Rectal smooth muscle tissue (tissue), 1 donor: ENCODE measurements at regions not wholly inside any gene's neighbourhood (a gene's known extent, or its start where the extent isn't known, plus 50 kb on each side); places are given as distances from the start of the nearest gene placed in this dataset.
A peak's percentile ranks its signal among the peaks of the same experiment; 100 is the strongest.

Experiments
- H3K27ac ChIP-seq: one replicate; pipeline ENCODE4 v1.7.0; 2013; ENCODE audit warnings: low read depth, low read length, inconsistent platforms
- H3K27me3 ChIP-seq: one replicate; pipeline ENCODE4 v1.7.0; 2013; ENCODE audit warnings: low read length; ENCODE audit not compliant: control insufficient read depth, insufficient read depth
- H3K36me3 ChIP-seq: one replicate; pipeline ENCODE4 v1.7.0; 2013; ENCODE audit warnings: low read length; ENCODE audit not compliant: control insufficient read depth, insufficient read depth
- H3K4me1 ChIP-seq: one replicate; pipeline ENCODE4 v1.7.0; 2013; ENCODE audit warnings: low read length; ENCODE audit not compliant: control insufficient read depth, insufficient read depth
- H3K4me3 ChIP-seq: one replicate; pipeline ENCODE4 v1.7.0; 2013; ENCODE audit warnings: low read length
- H3K9ac ChIP-seq: one replicate; pipeline ENCODE4 v1.7.0; 2013; ENCODE audit warnings: low read length

DNA sequence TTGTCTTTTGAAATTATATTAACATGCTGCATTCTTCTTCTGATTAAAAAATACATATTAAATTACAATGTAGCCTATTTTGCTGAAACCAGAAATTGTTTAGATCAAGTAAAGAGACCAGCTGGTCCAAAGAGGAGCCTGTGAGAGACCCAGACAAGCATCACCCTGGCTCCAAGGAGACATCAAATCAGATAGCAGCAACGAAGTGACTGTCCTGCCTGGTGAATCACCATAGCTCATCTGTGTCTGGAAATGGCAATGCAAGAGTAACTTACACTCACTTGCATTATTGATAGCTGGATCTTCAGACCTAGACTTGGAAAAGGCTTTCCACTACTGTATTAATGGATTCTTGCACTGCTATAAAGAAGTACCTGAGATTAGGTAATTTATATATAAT, 169.1 kb downstream of the KCTD12 start:
- no peak overlapping the region for H3K27ac ChIP-seq
- H3K9ac ChIP-seq: no peak overlapping the region
- H3K4me3 ChIP-seq: no peak overlapping the region
- no peaks in the 10 kb centered on the region for H3K36me3 ChIP-seq
- H3K27me3 ChIP-seq: no peaks in the 10 kb centered on the region
- no peaks in the 10 kb centered on the region for H3K4me1 ChIP-seq

DNA sequence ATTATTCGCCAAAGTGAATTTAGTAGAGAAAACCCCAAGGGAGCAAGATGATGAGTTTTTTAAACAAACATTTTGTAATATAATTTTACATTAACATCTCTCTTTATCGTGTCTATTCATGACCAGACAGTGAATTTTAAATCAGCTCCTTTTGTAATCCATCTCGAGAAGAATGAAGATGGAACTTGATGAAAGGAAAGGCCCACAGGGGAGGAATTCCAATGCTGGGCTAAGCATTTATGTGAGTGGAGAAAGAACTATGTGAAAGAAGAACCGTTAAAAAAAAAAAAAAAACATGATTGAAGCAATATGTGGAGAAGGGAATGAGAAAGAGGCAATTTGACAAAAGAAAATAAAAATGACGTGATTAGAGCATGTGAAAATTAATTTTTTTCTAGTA, 170.6 kb downstream of the KCTD12 start:
- Histone ChIP-seq H3K4me1 (peaks cover 11% of the 10 kb centered on the region), H3K4me3 (no peak overlapping the region), H3K9ac (no peak overlapping the region), H3K27ac (no peak overlapping the region), H3K36me3 (no peaks in the 10 kb centered on the region), H3K27me3 (no peaks in the 10 kb centered on the region)

DNA sequence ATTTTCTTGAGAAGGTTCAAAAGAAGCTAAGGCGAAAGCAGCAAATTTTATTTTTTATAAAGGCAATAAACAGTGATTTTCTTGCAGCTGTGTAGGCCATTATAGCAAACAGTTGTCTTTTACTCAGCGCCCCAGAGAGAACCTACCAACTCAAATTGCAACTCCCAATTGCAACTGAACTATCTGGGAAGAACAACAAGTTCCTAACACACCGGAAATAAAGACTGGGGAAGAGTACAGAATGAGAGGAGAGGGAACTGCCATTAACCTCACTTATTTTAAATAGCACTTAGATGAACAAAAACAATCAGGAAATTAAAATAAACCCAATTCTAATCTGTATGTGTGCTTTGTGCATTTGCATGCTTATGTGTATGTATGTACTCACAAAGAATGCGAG, 171.1 kb downstream of the KCTD12 start:
- Histone ChIP-seq H3K36me3 (no peaks in the 10 kb centered on the region), H3K4me3 (no peak overlapping the region), H3K4me1 (peaks cover 11% of the 10 kb centered on the region), H3K27me3 (no peaks in the 10 kb centered on the region), H3K9ac (no peak overlapping the region), H3K27ac (no peak overlapping the region)

DNA sequence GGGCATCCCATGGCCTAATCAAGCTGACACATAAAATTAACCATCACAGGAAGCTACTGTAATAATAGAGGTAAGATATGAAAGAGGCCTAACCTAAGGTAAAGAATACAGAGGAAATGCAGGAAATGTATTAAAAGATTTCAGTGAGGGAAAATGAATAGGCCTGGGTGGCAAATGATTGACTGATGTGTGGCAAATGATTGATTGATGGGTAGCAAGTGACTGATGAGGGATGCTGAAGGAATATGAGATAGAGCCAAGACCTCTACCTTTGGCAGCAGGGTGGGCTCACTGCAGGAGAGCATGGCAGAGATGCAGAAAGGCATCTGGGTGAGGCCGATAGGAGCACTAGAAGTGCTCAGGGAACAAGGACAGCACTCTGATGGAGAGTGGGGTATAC, 172.9 kb downstream of the KCTD12 start:
- no peak overlapping the region for H3K9ac ChIP-seq
- H3K4me1 ChIP-seq: peaks cover 17% of the 10 kb centered on the region
- no peak overlapping the region for H3K27ac ChIP-seq
- no peak overlapping the region for H3K4me3 ChIP-seq
- H3K27me3 ChIP-seq: no peaks in the 10 kb centered on the region
- H3K36me3 ChIP-seq: no peaks in the 10 kb centered on the region

DNA sequence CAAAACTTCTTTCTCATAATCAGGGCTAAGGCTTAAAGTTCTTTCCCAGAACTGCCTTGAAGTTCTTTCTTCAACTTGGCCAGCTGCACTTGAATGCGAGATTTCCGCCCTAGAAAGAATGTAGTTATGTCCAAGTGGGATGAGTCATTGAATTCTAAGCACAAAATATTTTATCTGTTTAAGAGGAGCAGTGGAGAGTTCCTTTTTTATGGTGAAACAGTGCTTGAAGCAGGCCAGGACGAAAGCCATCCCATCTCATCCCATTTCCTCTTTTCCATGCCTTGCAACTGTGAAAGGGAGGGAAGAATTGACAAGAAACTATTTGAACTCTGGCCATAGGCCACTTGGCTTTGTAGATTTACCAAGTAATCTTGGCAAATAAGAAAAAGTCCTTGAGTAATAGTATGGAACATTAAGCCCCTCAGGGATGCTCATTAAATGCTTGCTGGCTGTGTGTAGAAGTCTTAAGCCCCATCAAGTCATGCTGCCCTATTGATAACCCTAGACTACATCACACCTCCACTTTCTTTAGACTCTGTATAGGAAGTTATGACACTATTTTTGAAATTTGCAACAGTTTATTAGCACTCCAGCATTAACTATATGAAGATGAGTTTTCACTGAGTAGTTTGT, 174.5 kb downstream of the KCTD12 start:
- Histone ChIP-seq H3K9ac (no peak overlapping the region), H3K27ac (peak overlapping the region; percentile 30), H3K4me1 (peaks cover 17% of the 10 kb centered on the region), H3K36me3 (no peaks in the 10 kb centered on the region), H3K27me3 (no peaks in the 10 kb centered on the region), H3K4me3 (no peak overlapping the region)

DNA sequence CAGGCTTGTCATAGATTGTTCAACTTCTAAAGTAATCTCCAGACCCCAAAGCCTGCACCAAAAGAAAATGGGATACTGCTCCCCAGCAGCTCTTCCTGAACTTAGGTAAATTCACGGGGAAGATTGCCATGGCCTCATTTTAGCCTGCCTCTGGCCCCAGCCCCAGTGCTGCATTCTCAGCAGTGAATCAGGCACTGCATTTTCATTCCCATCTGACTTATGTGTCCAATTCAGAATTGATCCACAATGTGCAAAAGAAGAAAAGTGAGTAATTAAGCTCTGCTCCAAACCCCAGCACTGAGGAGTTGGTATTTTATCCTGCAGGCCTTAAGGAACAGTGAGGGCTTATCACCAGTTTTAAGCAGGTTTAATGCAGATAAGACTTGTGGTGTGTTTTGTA, 176.4 kb downstream of the KCTD12 start:
- Histone ChIP-seq H3K4me1 (peaks cover 17% of the 10 kb centered on the region), H3K9ac (no peak overlapping the region), H3K27ac (no peak overlapping the region), H3K36me3 (no peaks in the 10 kb centered on the region), H3K27me3 (no peaks in the 10 kb centered on the region), H3K4me3 (no peak overlapping the region)

DNA sequence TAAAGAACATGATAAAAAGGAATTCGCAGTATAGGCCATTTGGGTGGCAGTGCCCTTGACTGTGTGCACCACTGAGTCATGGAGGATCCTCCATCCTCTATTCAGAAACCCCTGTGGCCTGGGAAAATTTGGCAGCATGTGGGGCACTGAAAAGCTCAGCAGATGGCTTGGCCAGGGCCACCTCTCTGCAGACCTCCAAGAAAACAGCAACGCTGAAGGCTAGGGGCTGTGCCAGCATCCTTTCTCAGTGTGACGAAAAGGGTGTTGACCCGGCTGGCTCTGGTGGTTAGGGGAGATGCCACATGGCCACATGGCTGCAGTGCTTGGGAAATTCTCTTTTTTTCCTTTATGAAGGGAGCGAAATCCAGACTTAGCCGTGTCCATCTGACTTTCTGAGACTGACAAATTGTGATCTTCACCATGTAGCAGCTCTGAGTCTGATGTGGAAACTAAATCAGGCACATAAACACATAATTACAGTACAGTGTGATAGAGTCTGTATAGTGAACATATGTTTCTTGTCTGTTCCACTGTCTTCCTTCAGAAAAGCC, 178.0 kb downstream of the KCTD12 start:
- no peak overlapping the region for H3K9ac ChIP-seq

DNA sequence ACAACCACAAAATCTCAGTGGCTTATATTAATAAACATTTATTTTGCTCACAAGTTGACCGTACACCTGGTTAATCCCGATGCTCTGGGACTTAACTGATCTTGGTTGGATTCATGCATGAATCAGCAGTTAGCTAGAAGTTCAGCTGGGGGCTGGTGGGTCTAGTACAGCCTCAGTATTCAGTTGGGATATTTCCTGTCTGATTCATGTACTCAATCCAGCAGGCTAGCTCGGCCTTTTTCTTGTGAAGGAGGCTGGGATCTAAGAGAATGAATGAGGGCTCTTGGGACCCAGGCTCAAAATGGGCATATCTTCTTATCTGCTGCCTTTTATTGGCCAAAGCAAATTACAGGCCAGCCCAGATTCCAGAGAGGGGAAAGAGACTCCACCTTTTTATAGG, 178.8 kb downstream of the KCTD12 start:
- Histone ChIP-seq H3K4me1 (peaks cover 17% of the 10 kb centered on the region), H3K36me3 (no peaks in the 10 kb centered on the region), H3K9ac (no peak overlapping the region), H3K4me3 (no peak overlapping the region), H3K27ac (no peak overlapping the region), H3K27me3 (no peaks in the 10 kb centered on the region)

More for the DNA sequence above, 178.0 kb downstream of the KCTD12 start:
- Histone ChIP-seq H3K4me3 (no peak overlapping the region), H3K27ac (no peak overlapping the region), H3K36me3 (no peaks in the 10 kb centered on the region), H3K27me3 (no peaks in the 10 kb centered on the region), H3K4me1 (peaks cover 17% of the 10 kb centered on the region)

DNA sequence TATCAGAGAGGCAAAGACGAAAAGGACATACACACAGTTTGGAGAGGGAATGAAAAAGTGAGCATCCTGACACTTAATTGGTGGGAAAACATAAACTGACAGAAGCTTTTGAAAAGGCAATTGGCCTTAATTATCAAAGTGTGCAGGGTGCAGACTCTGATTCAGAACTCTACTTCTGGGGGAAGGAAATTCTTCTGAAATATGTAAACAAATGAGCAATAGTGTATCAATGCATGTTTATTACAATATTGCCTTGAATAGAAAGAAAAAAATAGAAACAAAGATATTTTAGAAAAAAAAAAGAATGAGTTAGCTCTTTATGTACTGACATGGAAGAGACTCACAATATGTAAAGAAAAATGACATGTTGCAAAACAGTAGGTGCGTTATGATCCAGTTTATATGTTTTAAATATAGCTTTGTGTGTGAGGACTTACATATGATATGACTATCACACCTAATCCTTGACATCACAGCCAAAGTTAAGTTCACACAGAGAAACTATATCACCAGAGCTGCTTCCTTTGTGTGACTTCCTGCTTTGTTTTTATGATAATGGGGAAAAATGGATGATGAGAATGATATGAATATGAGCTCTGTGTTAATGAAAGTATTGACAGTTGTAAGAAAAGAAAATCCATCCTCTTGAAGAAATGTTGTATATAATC, 182.4 kb downstream of the KCTD12 start:
- Histone ChIP-seq H3K4me3 (no peak overlapping the region), H3K36me3 (no peaks in the 10 kb centered on the region), H3K27me3 (no peaks in the 10 kb centered on the region), H3K27ac (no peak overlapping the region), H3K9ac (no peak overlapping the region), H3K4me1 (no peaks in the 10 kb centered on the region)

DNA sequence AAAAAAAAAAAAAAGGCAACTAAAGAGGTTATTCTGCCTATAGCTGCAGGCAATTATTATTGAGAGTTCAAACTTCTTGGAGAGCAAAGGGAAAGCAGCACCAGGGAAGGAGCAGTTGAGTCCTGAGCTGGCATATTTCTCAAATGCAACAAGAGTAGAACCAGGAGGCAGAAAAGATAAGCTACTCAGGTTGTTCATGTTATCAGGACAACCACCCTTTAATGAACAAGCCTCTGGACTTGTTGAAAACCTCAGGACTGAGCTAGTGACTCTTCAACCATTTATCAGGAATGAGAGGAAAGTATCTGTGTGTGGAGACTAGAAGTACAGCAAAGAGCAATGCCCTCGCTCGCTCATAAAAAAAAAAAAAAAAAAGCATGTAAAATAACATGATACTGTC, 183.0 kb downstream of the KCTD12 start:
- no peak overlapping the region for H3K27ac ChIP-seq
- H3K4me1 ChIP-seq: no peaks in the 10 kb centered on the region
- H3K9ac ChIP-seq: no peak overlapping the region
- no peaks in the 10 kb centered on the region for H3K36me3 ChIP-seq
- no peaks in the 10 kb centered on the region for H3K27me3 ChIP-seq
- no peak overlapping the region for H3K4me3 ChIP-seq

DNA sequence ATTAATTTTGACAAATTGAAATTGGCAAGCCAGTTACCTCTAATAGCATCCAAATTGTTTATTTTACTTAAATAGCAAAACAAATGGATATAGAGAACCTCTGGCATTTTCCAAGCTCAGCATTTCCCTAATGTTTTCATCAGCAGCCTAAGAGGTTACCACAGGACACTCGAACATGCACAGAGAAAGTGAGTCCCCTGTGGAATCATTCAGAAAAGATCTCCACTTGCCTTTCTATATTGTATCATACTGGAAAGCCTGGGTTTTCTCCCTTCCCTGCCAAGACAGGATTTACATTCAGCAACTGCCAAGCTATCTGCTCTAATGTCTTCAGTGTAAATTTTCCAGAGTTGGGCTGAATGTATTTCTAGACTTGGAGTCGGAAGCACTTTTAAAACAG, 188.9 kb downstream of the KCTD12 start:
- Histone ChIP-seq H3K4me1 (no peaks in the 10 kb centered on the region), H3K27me3 (no peaks in the 10 kb centered on the region), H3K9ac (no peak overlapping the region), H3K4me3 (no peak overlapping the region), H3K36me3 (no peaks in the 10 kb centered on the region), H3K27ac (no peak overlapping the region)

DNA sequence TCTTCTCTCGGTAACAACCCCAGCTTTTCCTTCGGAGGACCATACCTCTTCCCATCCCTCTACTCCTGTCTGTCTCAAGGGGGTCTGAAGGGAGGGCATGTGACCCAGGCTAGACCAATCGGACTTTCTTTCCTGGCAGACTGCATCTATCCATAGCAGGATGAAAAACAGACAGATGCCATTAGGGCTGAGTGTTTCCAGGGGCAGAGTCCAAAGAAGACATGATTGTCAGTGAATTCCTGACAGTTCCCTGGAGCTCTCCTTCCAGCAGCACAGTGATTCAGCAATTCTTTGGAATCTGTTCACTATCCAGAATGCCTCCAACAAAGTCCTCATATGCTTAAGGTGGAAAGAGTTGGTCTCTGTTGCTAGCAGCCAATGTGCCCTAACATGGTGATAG, 189.8 kb downstream of the KCTD12 start:
- Histone ChIP-seq H3K27me3 (no peaks in the 10 kb centered on the region), H3K4me3 (no peak overlapping the region), H3K4me1 (no peaks in the 10 kb centered on the region), H3K27ac (no peak overlapping the region), H3K9ac (no peak overlapping the region), H3K36me3 (no peaks in the 10 kb centered on the region)

DNA sequence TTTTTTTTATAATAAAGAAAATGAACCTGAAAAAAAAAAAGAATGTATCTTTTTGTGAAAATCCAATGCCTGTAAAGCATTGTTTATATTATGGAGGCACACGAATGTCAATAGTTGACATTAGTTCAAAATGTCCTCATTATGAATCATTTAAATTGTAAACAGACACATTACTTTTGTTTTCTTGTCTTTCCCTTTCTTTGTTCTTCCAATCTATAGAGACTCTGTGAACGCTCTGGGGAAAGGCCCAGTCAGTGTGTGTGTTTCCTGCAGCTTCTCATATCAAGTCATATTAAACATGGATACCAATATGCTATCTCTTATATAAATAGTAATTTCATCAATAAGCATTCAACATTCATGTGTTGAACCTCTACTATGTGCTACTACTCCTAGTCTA, 193.1 kb downstream of the KCTD12 start:
- Histone ChIP-seq H3K9ac (no peak overlapping the region), H3K27ac (no peak overlapping the region), H3K4me1 (no peaks in the 10 kb centered on the region), H3K36me3 (no peaks in the 10 kb centered on the region), H3K4me3 (no peak overlapping the region), H3K27me3 (no peaks in the 10 kb centered on the region)
